ENCODE measurements at regions not wholly inside any gene's neighbourhood (a gene's known extent, or its start where the extent isn't known, plus 50 kb on each side); places are given as distances from the start of the nearest gene placed in this dataset.
"Not testable (repeated sequence)": the region's sequence is repeated elsewhere in the genome, so short reads cannot be mapped to it uniquely, and the experiment has no call there.

- Mint-ChIP-seq H3K27ac (no peak overlapping the region), H3K36me3 (no peaks in the 10 kb centered on the region), H3K9me3 (no peaks in the 10 kb centered on the region), H3K4me3 (no peak overlapping the region), H3K27me3 (no peaks in the 10 kb centered on the region), H3K4me1 (no peaks in the 10 kb centered on the region)
- ATAC-seq: no peak
These were observed 232.2 kb downstream of the MAP2K6 start for GRCh38 chr17:69646729-69647128.

GRCh38 chr17:69650881-69651280, 236.4 kb downstream of the MAP2K6 start:
- peaks cover 6% of the 10 kb centered on the region for H3K9me3 Mint-ChIP-seq
- no peak overlapping the region for H3K27ac Mint-ChIP-seq
- H3K27me3 Mint-ChIP-seq: no peaks in the 10 kb centered on the region
- ATAC-seq: no peak
- no peak overlapping the region for H3K4me3 Mint-ChIP-seq
- no peaks in the 10 kb centered on the region for H3K4me1 Mint-ChIP-seq
- no peaks in the 10 kb centered on the region for H3K36me3 Mint-ChIP-seq

GRCh38 chr17:69651921-69652320, 237.4 kb downstream of the MAP2K6 start:
- Mint-ChIP-seq H3K4me1 (no peaks in the 10 kb centered on the region), H3K9me3 (peaks cover 6% of the 10 kb centered on the region), H3K36me3 (no peaks in the 10 kb centered on the region), H3K27me3 (no peaks in the 10 kb centered on the region), H3K27ac (no peak overlapping the region), H3K4me3 (no peak overlapping the region)
- no peak for ATAC-seq

- H3K27me3 Mint-ChIP-seq: peaks cover 1% of the 10 kb centered on the region
- H3K4me1 Mint-ChIP-seq: no peaks in the 10 kb centered on the region
- no peaks in the 10 kb centered on the region for H3K36me3 Mint-ChIP-seq
- ATAC-seq: no peak
- peaks cover 6% of the 10 kb centered on the region for H3K9me3 Mint-ChIP-seq
- no peak overlapping the region for H3K4me3 Mint-ChIP-seq
- no peak overlapping the region for H3K27ac Mint-ChIP-seq
These were observed 240.7 kb downstream of the MAP2K6 start for GRCh38 chr17:69654981-69655855.

- ATAC-seq: no peak
- no peak overlapping the region for H3K4me3 Mint-ChIP-seq
- peaks cover 8% of the 10 kb centered on the region for H3K27me3 Mint-ChIP-seq
- peaks cover 6% of the 10 kb centered on the region for H3K9me3 Mint-ChIP-seq
- H3K4me1 Mint-ChIP-seq: no peaks in the 10 kb centered on the region
- no peaks in the 10 kb centered on the region for H3K36me3 Mint-ChIP-seq
- no peak overlapping the region for H3K27ac Mint-ChIP-seq
These were observed 241.4 kb downstream of the MAP2K6 start for GRCh38 chr17:69655902-69656301.

GRCh38 chr17:69669441-69670178, 255.1 kb downstream of the MAP2K6 start:
- Mint-ChIP-seq H3K4me1 (no peaks in the 10 kb centered on the region), H3K36me3 (no peaks in the 10 kb centered on the region), H3K27ac (no peak overlapping the region), H3K9me3 (peaks cover 7% of the 10 kb centered on the region), H3K27me3 (no peaks in the 10 kb centered on the region), H3K4me3 (no peak overlapping the region)
- ATAC-seq: no peak

GRCh38 chr17:69672924-69673323, 258.4 kb downstream of the MAP2K6 start:
- ATAC-seq: no peak
- Mint-ChIP-seq H3K36me3 (no peaks in the 10 kb centered on the region), H3K27ac (no peak overlapping the region)

GRCh38 chr17:69677130-69677529, 262.6 kb downstream of the MAP2K6 start:
- ATAC-seq: no peak
- Mint-ChIP-seq H3K9me3 (peaks cover 6% of the 10 kb centered on the region), H3K27ac (no peak overlapping the region), H3K4me1 (no peaks in the 10 kb centered on the region), H3K36me3 (no peaks in the 10 kb centered on the region), H3K4me3 (no peak overlapping the region), H3K27me3 (no peaks in the 10 kb centered on the region)

More at GRCh38 chr17:69672924-69673323, 258.4 kb downstream of the MAP2K6 start:
- H3K9me3 Mint-ChIP-seq: peaks cover 7% of the 10 kb centered on the region
- no peaks in the 10 kb centered on the region for H3K27me3 Mint-ChIP-seq
- no peaks in the 10 kb centered on the region for H3K4me1 Mint-ChIP-seq
- no peak overlapping the region for H3K4me3 Mint-ChIP-seq

GRCh38 chr17:69678206-69678605, 263.7 kb downstream of the MAP2K6 start:
- ATAC-seq: no peak
- H3K4me3 Mint-ChIP-seq: no peak overlapping the region
- no peaks in the 10 kb centered on the region for H3K36me3 Mint-ChIP-seq
- H3K4me1 Mint-ChIP-seq: no peaks in the 10 kb centered on the region
- no peaks in the 10 kb centered on the region for H3K27me3 Mint-ChIP-seq
- peaks cover 6% of the 10 kb centered on the region for H3K9me3 Mint-ChIP-seq
- no peak overlapping the region for H3K27ac Mint-ChIP-seq

GRCh38 chr17:69679829-69680228, 265.3 kb downstream of the MAP2K6 start:
- no peak for ATAC-seq
- Mint-ChIP-seq H3K4me3 (no peak overlapping the region), H3K36me3 (no peaks in the 10 kb centered on the region), H3K9me3 (peaks cover 6% of the 10 kb centered on the region), H3K4me1 (no peaks in the 10 kb centered on the region), H3K27me3 (no peaks in the 10 kb centered on the region), H3K27ac (no peak overlapping the region)

GRCh38 chr17:69684251-69684650, 269.8 kb downstream of the MAP2K6 start:
- Mint-ChIP-seq H3K9me3 (peaks cover 12% of the 10 kb centered on the region), H3K4me3 (no peak overlapping the region), H3K36me3 (no peaks in the 10 kb centered on the region), H3K4me1 (no peaks in the 10 kb centered on the region), H3K27me3 (peaks cover 21% of the 10 kb centered on the region), H3K27ac (no peak overlapping the region)
- ATAC-seq: no peak

- Mint-ChIP-seq H3K27me3 (peaks cover 29% of the 10 kb centered on the region), H3K9me3 (peaks cover 16% of the 10 kb centered on the region)
- not testable (repeated sequence) for ATAC-seq, H3K27ac Mint-ChIP-seq, H3K4me3 Mint-ChIP-seq, H3K4me1 Mint-ChIP-seq, H3K36me3 Mint-ChIP-seq
These were observed 270.7 kb downstream of the MAP2K6 start for GRCh38 chr17:69685150-69685549.

GRCh38 chr17:69690531-69690930, 276.0 kb downstream of the MAP2K6 start:
- H3K9me3 Mint-ChIP-seq: peaks cover 10% of the 10 kb centered on the region
- H3K27me3 Mint-ChIP-seq: peaks cover 29% of the 10 kb centered on the region
- no peaks in the 10 kb centered on the region for H3K4me1 Mint-ChIP-seq
- H3K4me3 Mint-ChIP-seq: no peak overlapping the region
- ATAC-seq: no peak
- no peaks in the 10 kb centered on the region for H3K36me3 Mint-ChIP-seq
- no peak overlapping the region for H3K27ac Mint-ChIP-seq

- ATAC-seq: peak; percentile 27
- H3K27ac Mint-ChIP-seq: no peak overlapping the region
- H3K9me3 Mint-ChIP-seq: peaks cover 14% of the 10 kb centered on the region
- no peaks in the 10 kb centered on the region for H3K36me3 Mint-ChIP-seq
- H3K27me3 Mint-ChIP-seq: peaks cover 29% of the 10 kb centered on the region
- H3K4me1 Mint-ChIP-seq: no peaks in the 10 kb centered on the region
- H3K4me3 Mint-ChIP-seq: no peak overlapping the region
These were observed 277.7 kb downstream of the MAP2K6 start for GRCh38 chr17:69692171-69692570.

GRCh38 chr17:69695646-69696045, 281.1 kb downstream of the MAP2K6 start:
- ATAC-seq: no peak
- Mint-ChIP-seq H3K36me3 (no peaks in the 10 kb centered on the region), H3K27ac (no peak overlapping the region), H3K27me3 (no peaks in the 10 kb centered on the region), H3K4me1 (no peaks in the 10 kb centered on the region), H3K4me3 (no peak overlapping the region), H3K9me3 (peaks cover 20% of the 10 kb centered on the region)

- ATAC-seq: no peak
- Mint-ChIP-seq H3K27me3 (no peaks in the 10 kb centered on the region), H3K4me3 (no peak overlapping the region), H3K36me3 (no peaks in the 10 kb centered on the region), H3K4me1 (no peaks in the 10 kb centered on the region), H3K27ac (no peak overlapping the region), H3K9me3 (peaks cover 20% of the 10 kb centered on the region)
These were observed 282.2 kb downstream of the MAP2K6 start for GRCh38 chr17:69696650-69697049.
